Dermis microvascular lymphatic vessel endothelial cell (primary cell): ENCODE measurements at regions not wholly inside any gene's neighbourhood (a gene's known extent, or its start where the extent isn't known, plus 50 kb on each side); places are given as distances from the start of the nearest gene placed in this dataset.

ENCODE experiments used
- DNase-seq, 2 donors: peaks; one replicate each; pipeline versions ENCODE4 v3.0.0 to v3.0.0-alpha.2; 2010; ENCODE audit warnings: low read depth in 2 of 2

DNA sequence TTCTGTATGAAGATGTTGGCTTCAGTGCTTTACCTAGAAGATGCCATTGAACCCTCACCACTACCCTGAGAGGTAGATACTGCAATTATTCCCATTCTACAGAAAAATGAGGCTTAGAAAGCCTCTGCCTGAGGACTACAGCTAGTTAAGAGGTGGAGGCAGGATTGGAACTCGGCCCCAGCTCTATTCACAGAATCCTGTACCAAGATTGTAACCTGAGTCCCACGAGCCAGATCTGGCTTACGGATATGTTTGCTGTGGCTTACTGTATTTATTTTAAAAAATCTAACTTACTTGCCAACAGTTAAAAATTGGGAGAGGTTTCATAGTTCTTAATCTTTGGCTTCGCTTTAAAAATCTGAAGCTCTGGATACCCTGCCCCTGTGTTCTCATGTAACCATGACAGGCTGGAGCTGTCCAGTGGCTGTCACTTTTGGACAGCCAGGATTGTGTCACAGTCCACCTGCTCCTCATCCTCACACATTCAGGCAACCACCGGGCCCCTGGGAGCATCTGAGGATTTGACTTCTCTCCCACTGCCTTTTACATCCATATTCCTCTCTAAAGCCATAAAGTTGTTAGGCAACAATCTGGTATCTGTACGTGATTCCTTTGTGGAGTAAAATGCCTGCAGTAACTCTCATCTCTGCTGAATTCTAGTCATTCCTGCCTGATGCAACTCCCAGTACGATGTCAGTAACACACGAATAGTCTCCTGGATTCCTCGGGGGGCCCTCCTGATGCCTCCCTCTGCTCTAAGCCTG is 160.8 kb upstream of the SERP2 start:
- DNase-seq = no peak

DNA sequence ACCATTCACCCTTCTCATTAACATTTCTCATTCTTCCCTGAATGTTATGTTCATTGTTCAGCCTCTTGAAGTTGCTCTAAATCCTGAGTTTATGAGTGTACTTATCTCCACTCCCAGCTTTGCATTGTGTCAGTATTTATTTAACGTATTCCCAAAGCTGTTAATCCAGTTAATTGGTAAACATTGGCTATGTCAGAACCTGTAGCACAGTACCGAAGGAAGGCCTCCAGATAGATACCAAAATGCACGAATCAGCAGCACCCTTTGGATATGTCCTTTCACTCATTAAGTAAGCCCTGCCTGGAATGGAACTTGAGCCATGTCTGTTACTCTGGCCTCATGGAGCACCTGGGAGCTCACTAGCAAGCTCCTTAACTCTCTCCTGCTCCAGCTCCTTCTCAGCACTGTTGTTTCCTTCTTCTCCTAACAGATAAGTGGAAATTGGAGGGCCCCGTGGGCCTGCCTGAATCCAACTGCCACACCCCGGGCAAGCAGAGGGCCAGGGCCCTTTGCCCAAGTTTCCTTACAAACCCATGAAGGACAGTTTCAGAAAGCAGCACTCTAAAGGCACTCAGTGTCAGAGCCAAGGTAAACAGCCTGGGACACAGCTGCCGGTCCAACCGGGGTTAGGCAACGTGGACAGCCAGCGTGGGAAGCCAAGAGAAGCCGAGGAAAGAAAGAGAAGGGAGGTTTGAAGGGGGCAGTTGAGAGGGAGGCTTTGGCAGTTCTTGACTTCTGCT is 155.0 kb upstream of the SERP2 start:
- peak in 1 of 2 donors; percentile 56 for DNase-seq

DNA sequence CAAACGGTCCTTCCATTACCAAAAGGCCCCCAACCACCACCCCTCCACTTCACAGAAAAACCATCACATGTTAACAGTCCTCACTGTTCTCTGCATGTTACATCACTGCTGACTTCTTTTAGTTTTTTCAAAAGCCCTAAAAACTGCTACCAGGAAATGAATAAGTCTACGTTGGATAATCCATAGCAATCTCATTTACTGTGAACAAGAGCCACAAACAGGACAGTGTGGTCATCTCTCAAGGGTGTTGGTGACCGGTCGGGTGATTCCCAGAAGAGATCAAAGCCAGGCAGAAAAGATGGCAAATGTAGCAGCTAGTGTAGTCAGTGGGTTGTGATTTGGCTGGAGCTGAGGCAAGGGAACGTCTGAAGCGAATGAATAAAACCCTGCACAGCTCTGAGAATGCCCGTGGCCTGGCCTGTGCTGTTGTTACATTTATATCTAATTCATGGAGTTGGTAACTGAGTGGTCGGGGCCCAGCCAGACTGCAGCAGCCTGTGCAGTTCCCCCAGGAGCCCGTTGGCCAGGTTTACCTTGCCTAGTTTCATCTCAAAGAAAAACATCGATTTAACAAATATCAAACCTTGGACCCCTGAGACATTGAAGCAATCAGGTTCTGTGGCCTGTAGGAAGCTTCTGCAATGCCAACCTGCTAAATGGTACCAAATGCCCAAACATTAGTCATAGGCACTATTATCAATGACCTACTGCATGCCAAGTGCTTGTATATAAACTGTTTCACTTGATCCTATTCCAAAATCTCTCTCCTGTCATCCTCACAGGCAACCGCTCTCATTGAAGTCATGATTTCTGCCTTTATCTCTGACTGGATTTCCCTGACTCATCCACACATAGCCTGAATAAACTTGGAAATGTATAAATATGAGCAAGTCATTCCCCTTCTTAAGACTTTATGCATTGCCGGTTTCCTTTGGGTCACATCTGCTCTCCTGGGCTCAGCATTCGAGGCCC is 153.8 kb upstream of the SERP2 start:
- DNase-seq = peak in 1 of 2 donors; percentile 45

DNA sequence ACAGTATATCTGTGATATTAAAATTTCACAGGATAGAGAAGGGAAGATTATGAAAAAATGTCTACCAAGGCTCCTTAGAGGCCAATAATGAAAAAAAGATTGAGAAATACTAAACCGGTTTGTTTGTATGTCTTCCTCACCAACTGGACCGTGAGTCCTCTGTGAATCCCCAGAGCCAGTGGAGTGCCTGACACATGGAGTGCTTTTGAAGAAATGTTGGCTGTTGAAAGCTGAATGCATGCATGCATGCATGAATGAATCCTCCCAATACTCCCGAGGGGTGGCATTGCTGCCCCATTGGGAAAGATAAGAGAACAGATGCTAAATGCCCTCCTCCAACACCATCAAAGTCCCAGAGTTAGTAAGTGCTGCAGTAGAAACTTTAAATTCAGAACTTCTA is 152.7 kb upstream of the SERP2 start:
- no peak for DNase-seq

DNA sequence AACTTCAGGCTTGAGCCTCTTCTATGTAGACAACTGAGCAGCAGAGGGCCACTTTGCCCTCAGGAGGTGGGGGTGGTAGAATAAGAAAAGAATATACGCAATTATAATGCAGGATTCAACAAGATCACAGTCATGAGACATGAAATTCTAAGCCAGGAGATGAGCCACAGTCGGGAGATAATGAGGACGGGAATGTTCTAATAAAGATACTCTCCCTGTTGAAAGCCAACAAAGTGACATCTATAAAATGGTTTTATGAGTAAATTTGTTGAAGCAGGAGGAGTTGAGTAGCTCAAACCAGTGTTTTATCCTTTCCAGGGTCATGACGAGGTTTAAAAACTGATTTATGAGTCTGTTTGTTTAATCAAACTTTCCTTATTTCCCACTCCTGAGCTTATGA is 152.0 kb upstream of the SERP2 start:
- no peak for DNase-seq

DNA sequence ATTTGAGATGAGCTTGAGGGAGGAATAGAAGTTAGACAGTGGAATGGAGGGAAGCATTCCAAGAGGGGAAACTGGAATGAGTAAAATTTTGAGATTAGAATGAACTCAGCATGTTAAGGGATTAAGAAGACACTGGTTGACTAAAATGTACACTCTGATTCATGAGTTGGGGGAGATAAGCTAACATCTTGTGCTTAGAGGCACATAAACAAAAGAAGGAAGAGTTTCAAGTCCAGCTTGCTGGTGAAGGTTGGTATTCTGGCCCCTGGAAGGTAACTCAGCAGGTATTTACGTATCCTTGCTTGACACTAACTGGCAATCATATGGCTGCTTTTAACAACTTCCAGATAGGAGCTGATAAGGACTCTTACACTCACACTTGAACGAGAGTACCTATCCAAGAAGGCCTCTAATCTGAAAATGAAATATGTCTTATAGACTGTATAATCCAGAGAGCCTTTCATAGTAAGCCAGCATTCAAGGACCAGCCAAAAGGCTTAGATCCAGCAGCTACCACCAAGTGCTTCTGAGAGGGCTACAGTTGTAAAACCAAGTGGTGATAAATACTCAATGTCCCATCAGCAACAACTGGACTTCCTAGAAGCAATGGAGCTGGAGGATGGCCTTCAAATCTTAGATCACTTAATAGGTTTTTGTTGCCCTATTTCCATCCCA is 149.7 kb upstream of the SERP2 start:
- no peak for DNase-seq

DNA sequence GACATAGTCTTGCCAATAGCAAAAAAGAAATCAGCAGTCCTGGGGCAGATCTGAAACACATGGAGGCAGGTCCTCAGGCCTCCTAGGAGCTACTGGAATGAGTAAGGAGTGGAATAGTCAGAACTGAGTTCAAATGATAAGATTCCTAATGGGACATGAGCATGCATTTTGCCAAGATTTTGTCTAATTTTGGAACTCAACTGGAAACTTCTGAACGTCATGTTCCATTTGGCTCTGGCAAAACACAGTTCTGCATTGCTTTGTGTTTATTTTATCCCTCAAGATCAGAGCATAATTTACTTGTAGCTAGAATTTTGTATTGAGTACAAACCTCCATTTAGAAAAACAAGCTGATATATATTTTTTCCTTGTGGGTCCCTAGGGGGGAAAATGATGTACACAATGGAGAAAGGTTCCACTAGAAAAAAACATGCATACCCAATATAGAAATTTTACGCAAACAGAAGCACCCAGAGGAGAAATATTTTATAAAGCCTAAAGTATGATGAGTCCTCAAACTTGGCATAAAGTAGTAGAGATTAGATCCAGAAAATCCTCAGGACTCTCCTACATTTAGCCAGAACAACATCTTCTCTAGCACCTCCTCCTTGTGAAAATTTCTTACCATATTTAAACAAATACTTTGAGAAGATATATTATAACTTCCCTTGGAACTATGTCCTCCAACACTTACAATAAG is 149.0 kb upstream of the SERP2 start:
- no peak for DNase-seq

DNA sequence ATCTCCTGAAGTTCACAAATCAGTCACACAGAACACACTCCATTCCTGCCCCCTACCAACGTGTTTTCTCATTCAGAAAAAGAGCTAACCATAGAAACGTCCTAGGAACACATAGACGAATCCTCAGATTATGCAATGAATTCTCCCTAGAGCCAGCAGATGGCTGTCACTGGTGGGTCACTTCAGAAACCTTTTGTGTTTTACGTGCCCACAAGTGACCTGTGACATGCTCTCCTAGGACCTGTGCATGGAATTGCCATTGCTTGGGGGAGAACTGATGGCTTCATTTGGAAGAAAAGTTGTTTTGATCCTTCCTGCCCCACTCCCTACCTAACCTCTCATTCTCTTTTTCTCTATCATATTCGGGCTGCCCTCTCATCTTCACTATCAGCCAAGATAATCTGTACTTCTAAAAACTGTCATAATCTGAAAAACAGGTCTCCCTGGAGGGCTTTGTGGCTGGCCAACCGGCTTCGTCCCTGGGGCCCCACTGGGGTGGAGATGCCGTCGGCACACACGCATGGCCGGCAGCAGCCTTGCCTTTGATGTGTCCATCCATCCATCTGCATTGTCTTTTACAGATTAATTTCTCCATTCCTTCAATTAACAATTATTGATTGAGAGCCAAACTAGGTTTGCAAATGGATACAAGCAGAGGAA is 144.1 kb upstream of the SERP2 start:
- DNase-seq = no peak

DNA sequence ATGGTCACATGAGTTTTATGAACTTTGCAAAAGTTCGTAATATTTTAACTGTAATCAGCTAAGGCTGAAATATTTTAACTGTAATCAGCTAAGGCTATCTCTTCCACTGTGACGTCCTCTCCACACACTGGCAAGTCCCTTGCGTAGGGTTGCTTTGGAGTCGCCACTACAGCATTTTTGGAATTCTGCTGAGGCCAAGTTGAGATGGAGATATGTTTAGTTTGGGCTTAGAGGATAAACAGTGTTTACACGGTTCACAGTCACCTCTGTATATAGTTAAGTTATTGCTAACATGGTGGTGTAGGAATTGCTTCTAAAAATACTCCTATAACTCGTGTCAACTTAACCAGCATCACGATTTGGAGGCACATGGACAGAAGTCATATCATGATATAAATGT is 143.6 kb upstream of the SERP2 start:
- DNase-seq = no peak

DNA sequence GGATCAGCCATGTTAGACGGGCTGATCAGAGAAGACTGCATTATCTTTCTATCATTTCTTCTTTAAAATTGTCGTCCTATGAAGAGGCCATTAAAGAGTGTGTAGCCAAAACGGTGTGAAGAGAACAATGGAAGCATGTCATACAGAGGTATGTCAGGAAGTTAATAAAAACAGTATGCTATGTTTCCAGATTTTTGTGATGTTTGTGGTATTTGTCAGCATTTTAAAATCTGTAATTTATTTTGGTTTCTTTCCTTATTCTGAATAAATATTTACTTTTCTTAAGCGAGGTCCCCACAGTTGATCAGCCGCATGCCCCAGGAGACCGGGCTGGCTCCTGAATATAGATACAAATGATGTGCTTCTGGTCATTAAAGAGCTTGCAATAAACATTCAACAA is 142.9 kb upstream of the SERP2 start:
- DNase-seq = peak in 1 of 2 donors; percentile 75

DNA sequence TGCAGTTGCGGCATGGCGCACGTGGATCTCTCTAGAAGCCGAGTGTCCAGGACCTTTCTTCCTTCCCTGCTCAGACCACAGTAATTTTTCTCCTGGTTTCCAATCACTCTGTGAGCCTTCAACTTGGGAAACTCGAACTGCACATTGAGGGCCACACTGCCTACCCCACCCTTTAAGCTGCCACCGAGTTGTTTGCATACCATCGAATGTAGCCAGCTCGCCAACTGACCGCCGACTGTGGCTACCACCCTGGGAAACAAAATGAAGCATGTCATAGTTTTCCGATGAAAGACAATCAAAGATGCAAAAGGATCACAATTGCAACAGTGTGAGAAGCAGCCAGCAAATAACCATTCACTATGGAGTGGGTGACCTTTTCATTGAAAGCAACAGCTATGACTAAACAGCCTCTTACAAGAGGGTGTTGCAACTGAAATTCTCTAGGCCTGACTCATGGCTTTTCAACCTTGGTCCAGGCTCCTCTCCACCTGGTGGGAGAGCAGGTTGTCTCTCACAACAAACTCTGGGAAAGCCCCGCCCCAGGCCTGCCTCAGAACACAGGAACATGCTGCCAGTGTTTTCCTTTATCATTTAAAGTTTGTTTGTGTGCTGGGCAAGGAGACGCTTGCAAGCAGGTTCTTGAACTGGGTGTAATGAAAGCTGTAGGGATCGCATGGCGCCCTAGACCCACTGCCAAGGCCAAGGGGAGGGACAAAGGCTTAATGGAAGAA is 141.7 kb upstream of the SERP2 start:
- DNase-seq = peak in 1 of 2 donors; percentile 91

DNA sequence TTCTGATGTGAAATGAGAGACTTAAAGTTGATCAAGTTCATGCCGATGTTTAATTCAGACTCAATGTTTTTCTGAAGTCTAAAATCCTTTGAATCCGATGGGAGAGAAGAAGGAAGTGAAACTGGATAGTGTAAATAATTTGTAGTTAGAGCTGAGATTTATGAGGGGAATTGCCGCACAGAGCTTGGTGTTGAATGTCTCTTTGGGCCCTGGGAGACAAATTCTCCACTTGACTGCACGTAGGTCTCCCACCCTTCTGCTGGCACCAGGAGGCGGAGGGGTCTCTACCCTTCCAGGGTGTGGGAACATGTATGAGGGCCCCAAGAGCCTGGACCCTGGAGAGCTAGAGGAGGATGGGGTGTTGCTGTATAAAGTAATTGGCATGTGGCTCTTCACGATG is 140.8 kb upstream of the SERP2 start:
- no peak for DNase-seq

DNA sequence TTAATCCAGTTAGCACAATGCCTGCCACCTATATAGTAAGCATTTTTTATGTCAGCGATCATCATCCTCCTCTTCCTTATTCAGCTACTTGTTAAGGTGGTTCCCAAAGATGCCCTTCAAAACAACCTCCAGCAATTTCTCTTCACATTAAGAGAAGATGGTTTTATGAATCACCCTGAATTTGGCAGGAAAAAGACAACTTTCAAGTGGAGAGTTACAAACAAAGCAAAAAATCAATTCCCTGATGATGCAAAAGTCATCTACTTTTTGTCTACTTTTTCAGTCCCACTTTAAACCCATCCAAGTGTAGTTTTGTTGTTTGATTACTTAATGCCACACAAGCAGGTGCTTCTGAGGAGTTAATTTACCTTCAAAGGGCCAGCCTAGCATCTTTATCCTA is 139.1 kb upstream of the SERP2 start:
- no peak for DNase-seq

DNA sequence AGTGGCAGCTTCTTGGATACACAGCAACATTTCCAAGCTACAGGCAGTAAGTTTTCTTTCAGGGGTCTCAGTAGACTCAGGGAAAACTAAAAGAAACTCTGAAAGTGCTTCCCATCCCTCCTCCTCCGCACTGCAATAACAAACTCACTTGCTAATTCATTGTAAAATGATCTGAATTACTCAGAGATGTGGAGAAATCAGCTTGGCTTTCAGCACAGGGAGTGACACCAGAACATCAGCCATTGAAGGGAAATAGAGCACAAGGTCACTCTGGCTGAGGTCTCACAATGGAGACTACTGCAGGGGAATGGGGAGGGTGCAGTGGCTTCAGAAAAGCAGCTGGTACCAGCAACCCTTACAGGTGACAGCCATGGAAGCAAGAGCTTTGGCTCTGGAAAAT is 137.3 kb upstream of the SERP2 start:
- no peak for DNase-seq

DNA sequence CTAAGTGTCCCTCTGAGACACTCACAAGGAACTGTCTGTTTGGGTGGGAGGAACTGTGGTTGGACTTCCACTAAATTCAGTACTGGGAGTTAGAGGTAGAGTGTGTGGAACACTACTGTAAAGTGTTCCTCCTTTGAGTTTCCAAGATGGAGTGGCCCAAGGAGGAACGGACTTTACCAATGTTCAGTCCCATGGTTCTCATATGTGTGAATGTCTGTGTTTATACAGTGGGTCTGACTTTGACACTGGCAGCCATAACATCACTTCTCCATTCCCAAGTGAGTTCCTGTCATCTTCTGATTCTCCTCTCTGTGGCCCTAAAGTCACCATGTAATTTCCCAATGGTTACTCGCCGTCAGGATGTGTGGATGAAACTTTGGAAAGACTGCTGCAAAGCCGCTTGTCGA is 136.8 kb upstream of the SERP2 start:
- DNase-seq = no peak

DNA sequence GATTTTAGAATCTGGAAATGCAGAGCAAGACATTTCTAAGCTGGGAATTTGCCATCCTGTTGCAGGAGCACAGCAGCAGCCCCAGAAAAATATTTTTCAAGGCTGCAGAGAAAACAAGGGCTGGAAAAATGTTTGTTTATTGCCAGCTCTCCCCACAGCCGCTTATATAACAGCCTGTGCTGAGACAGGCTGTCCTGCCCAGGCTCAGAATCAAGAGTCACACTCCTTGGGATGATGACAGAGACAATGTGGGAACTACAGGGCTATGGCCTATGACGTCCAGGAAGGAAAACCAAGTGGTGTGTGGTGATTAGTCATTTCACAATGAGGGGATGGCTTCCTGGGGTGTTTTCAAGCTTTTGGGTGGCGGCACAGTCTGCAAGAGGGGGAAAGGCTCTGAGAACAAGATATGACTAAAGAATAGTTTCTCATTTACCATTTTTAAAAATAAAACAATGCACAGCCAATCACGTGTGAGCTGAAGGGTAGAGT is 136.3 kb upstream of the SERP2 start:
- DNase-seq = peak; percentile 95 to 99

DNA sequence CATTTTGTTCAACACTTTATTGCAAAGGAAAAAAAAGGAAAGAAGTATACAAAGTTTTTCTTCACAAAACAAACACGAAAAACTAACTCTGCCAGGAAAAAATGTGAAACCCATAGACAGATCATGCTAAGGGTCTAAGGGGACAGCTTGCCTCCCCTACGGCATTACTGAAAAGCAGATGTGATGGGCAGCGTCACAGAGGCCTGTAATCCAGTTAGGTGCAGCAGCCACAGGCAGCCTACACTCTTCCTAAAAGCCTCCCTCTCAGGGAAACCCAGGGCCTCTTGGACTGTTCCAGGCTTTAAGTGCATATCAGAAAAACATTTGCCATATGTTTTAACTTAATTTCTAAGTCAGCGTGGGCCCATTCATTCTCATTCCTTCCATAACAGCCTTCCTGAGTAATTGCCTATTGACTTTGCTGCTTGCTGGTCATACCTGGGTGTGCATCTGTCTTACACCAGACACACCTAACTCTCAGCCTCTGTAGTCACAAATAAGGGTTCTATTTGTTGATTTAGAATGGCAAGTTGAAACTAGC is 135.7 kb upstream of the SERP2 start:
- DNase-seq = no peak

DNA sequence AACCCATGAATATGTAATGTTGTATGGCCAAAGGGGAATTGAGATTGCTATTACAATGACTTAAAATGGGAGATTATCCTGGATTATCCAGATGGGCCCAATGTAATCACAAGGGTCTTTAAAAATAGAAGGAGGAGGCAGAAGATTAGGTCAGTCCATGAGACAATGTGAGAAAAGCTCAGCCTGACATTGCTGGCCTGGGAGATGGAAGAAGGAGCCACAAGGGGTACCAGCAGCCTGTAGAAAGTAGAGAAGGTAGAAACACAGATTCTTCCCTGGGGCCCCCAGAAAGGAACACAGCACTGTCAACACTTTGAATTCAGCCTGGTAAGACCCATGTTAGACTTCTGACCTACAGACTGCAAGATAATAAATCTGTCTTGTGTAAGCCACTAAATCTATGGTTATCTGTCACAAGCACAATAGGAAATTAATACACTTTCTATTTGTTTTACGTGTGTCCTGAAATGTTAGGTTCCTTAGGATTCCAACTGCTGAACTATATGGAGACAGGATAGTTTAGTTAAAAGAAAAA is 132.9 kb upstream of the SERP2 start:
- DNase-seq = no peak

DNA sequence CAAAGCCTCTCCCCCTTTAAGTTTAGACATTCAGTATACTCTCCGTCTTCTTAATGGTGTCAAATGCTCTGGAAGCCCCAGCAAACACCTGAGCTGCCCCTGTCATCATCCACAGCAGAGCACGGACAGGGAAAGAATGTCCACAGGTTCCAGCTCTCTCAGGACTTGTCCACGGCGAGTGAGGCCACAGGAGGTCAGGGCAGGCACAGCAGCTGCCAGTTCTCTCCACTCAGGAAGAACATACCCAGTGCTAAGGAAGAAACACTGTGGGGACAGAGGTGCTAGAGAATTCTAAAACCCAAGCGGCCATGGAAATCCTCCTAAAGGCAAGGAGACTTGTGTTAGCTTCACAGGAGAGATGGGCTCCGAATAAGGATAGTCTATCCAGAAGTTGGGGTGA is 132.0 kb upstream of the SERP2 start:
- no peak for DNase-seq
